IPS-NIHi11 (cell line): ENCODE measurements at regions not wholly inside any gene's neighbourhood (a gene's known extent, or its start where the extent isn't known, plus 50 kb on each side); places are given as distances from the start of the nearest gene placed in this dataset.

Experiments used
- DNase-seq: peaks from one replicate; pipeline ENCODE4 v3.0.0; 2012; ENCODE audit warnings: mixed read lengths, low spot score

- DNase-seq = no peak
These were observed 187.7 kb upstream of the C1orf174 start for GRCh38 chr1:4087530-4088420.

GRCh38 chr1:4088676-4089075, 188.6 kb upstream of the C1orf174 start:
- DNase-seq = no peak

GRCh38 chr1:4089421-4090175, 189.5 kb upstream of the C1orf174 start:
- no peak for DNase-seq

- DNase-seq = no peak
These were observed 190.5 kb upstream of the C1orf174 start for GRCh38 chr1:4090556-4090955.

GRCh38 chr1:4090976-4091660, 191.0 kb upstream of the C1orf174 start:
- DNase-seq = no peak

- no peak for DNase-seq
These were observed 191.9 kb upstream of the C1orf174 start for GRCh38 chr1:4091996-4092395.

- no peak for DNase-seq
These were observed 193.9 kb upstream of the C1orf174 start for GRCh38 chr1:4093856-4094565.

- no peak for DNase-seq
These were observed 195.4 kb upstream of the C1orf174 start for GRCh38 chr1:4095433-4095971.

- no peak for DNase-seq
These were observed 201.5 kb upstream of the C1orf174 start for GRCh38 chr1:4101459-4102161.

- DNase-seq = no peak
These were observed 205.3 kb upstream of the C1orf174 start for GRCh38 chr1:4105300-4105880.

GRCh38 chr1:4106731-4107130, 206.7 kb upstream of the C1orf174 start:
- DNase-seq = no peak

- DNase-seq = no peak
These were observed 207.2 kb upstream of the C1orf174 start for GRCh38 chr1:4107291-4107690.

GRCh38 chr1:4108331-4108730, 208.3 kb upstream of the C1orf174 start:
- DNase-seq = no peak

- DNase-seq = no peak
These were observed 208.9 kb upstream of the C1orf174 start for GRCh38 chr1:4108758-4109627.

- DNase-seq = no peak
These were observed 209.5 kb upstream of the C1orf174 start for GRCh38 chr1:4109628-4109940.

- no peak for DNase-seq
These were observed 210.8 kb upstream of the C1orf174 start for GRCh38 chr1:4110888-4111287.

- DNase-seq = no peak
These were observed 213.8 kb upstream of the C1orf174 start for GRCh38 chr1:4113897-4114296.

GRCh38 chr1:4115191-4115900, 215.3 kb upstream of the C1orf174 start:
- DNase-seq = no peak

- DNase-seq = no peak
These were observed 217.1 kb upstream of the C1orf174 start for GRCh38 chr1:4117196-4117595.
